HepG2 (cell line): ENCODE measurements at regions not wholly inside any gene's neighbourhood (a gene's known extent, or its start where the extent isn't known, plus 50 kb on each side); places are given as distances from the start of the nearest gene placed in this dataset.

Experiments
- ATAC-seq: fragments of 200-7000 bp; cut with Tn5 transposase; 3 replicates; pipeline ENCODE4 v1.9.1; 2020; ENCODE audit warnings: mild to moderate bottlenecking, moderate library complexity
- BruUV-seq: library from RNA; stranded (reverse); fragments of 400-500 nt; replicated peaks from 2 replicates; lab custom pipeline; 2021; lab: Mats Ljungman, UMichigan
- CTCF ChIA-PET: fragments of 300-600 bp; formaldehyde crosslinking; extraction: SDS; loops from one replicate; lab custom pipeline; 2021; ENCODE audit warnings: low total read pairs, inconsistent platforms, low intra/inter-chr PET ratio; lab: Yijun Ruan, JAX
- POLR2A ChIA-PET: fragments of 350-600 bp; sonication (Branson Sonifier 250); formaldehyde crosslinking; loops from one replicate; lab custom pipeline; 2020; ENCODE audit warnings: antibody characterized with exemption, inconsistent platforms; lab: Yijun Ruan, JAX
- DNase-seq: peaks from one replicate; pipeline ENCODE4 v3.0.0-alpha.2; 2015; ENCODE audit warnings: low spot score
- FAIRE-seq: peaks from 3 replicates; lab custom pipeline; 2011; peaks lifted over from hg19 to GRCh38; lab: Jason Lieb, UNC
- H2AFZ ChIP-seq: one replicate; pipeline ENCODE4 v1.6.1; 2011; ENCODE audit warnings: low read length, inconsistent platforms
- H3K27ac ChIP-seq: fragments of 300-600 bp; 3 replicates; pipeline ENCODE4 v1.8.0; 2011; ENCODE audit warnings: mixed run types, mild to moderate bottlenecking, mixed read lengths, low read length, inconsistent platforms; ENCODE audit not compliant: insufficient read depth; ENCODE audit errors: extremely low read length
- H3K27me3 ChIP-seq, 2 experiments: fragments of 200-600 bp in 1 of 2; 2 replicates in 1 of 2; 3 replicates in 1 of 2; pipeline versions ENCODE4 v1.6.0 to v1.8.0; 2011; ENCODE audit warnings: low read length in 2 of 2, mild to moderate bottlenecking in 2 of 2, moderate library complexity in 2 of 2, inconsistent platforms in 1 of 2; ENCODE audit not compliant: insufficient read depth in 2 of 2, control insufficient read depth in 1 of 2
- H3K36me3 ChIP-seq, 2 experiments: fragments of 200-600 bp in 1 of 2; replicated peaks in 1 of 2; 2 replicates in 1 of 2; 3 replicates in 1 of 2; pipeline versions ENCODE4 v1.5.1 to v1.8.0; 2011; ENCODE audit warnings: low read length in 2 of 2, inconsistent platforms in 1 of 2; ENCODE audit not compliant: insufficient read depth in 2 of 2, control insufficient read depth in 1 of 2
- H3K4me1 ChIP-seq: 2 replicates; pipeline ENCODE4 v1.5.1; 2012; ENCODE audit warnings: low read length, inconsistent platforms; ENCODE audit not compliant: insufficient read depth
- H3K4me2 ChIP-seq: 2 replicates; pipeline ENCODE4 v1.6.0; 2011; ENCODE audit warnings: low read depth, low read length, inconsistent platforms
- H3K4me3 ChIP-seq, 3 experiments: fragments of 200-600 bp in 1 of 3; sonication (generic), shearing (Covaris generic) in 1 of 3; replicated peaks in 1 of 3; 2 replicates each; pipeline ENCODE4 v1.5.1; 2011 to 2016; ENCODE audit warnings: low read length in 3 of 3, inconsistent platforms in 2 of 3, low read depth in 2 of 3, mild to moderate bottlenecking in 2 of 3, control low read depth in 1 of 3, mixed read lengths in 1 of 3; ENCODE audit not compliant: insufficient read depth in 1 of 3
- H3K79me2 ChIP-seq: one replicate; pipeline ENCODE4 v1.6.1; 2011; ENCODE audit warnings: low read length, inconsistent platforms; ENCODE audit not compliant: insufficient read depth
- H3K9ac ChIP-seq: 2 replicates; pipeline ENCODE4 v1.6.0; 2011; ENCODE audit warnings: mild to moderate bottlenecking, low read depth, low read length, inconsistent platforms; ENCODE audit not compliant: insufficient read depth
- H3K9me3 ChIP-seq: 2 replicates; pipeline ENCODE4 v1.5.1; 2012; ENCODE audit warnings: mild to moderate bottlenecking, low read length
- H4K20me1 ChIP-seq: 2 replicates; pipeline ENCODE4 v1.6.0; 2011; ENCODE audit warnings: inconsistent platforms, mild to moderate bottlenecking, low read length, moderate library complexity; ENCODE audit not compliant: insufficient read depth
- ATF2 ChIP-seq: sonication (generic); formaldehyde crosslinking; IDR thresholded peaks from 2 replicates; pipeline ENCODE4 v1.4.0; 2020; ENCODE audit warnings: missing genetic modification reagents
- DPF2 ChIP-seq: sonication (generic); formaldehyde crosslinking; IDR thresholded peaks from 2 replicates; pipeline ENCODE4 v1.4.0; 2020; ENCODE audit warnings: mild to moderate bottlenecking, low read depth, missing genetic modification reagents, borderline replicate concordance
- E2F2 ChIP-seq: sonication (generic); formaldehyde crosslinking; IDR thresholded peaks from 2 replicates; pipeline ENCODE4 v1.4.0; 2020; ENCODE audit warnings: missing genetic modification reagents, borderline replicate concordance
- KLF11 ChIP-seq: IDR thresholded peaks from 2 replicates; pipeline ENCODE4 v1.6.1; 2016; ENCODE audit warnings: missing compliant biosample characterization
- KLF9 ChIP-seq: IDR thresholded peaks from 2 replicates; pipeline ENCODE4 v1.6.1; 2016; ENCODE audit warnings: low read depth
- MEIS1 ChIP-seq: sonication (generic); formaldehyde crosslinking; IDR thresholded peaks from 2 replicates; pipeline ENCODE4 v1.9.0; 2021; ENCODE audit warnings: mild to moderate bottlenecking, missing genetic modification reagents, moderate library complexity, borderline replicate concordance
- PLRG1 ChIP-seq: fragments of 450-650 bp; conservative IDR thresholded peaks from 2 replicates; pipeline ENCODE4 v1.6.1; 2016
- POGK ChIP-seq: sonication (generic); formaldehyde crosslinking; conservative IDR thresholded peaks from 2 replicates; pipeline ENCODE4 v1.8.0; 2022; ENCODE audit warnings: mild to moderate bottlenecking, moderate library complexity, missing genetic modification reagents
- STAT6 ChIP-seq: sonication (generic); formaldehyde crosslinking; IDR thresholded peaks from 2 replicates; pipeline ENCODE4 v1.4.0; 2020; ENCODE audit warnings: missing genetic modification reagents, mild to moderate bottlenecking, borderline replicate concordance
- TERF1 ChIP-seq: sonication (generic); formaldehyde crosslinking; IDR thresholded peaks from 2 replicates; pipeline ENCODE4 v1.8.0; 2022; ENCODE audit warnings: mild to moderate bottlenecking, missing genetic modification reagents, moderate library complexity
- ZC3H4 ChIP-seq: sonication (generic); formaldehyde crosslinking; IDR thresholded peaks from 2 replicates; pipeline ENCODE4 v1.4.0; 2020; ENCODE audit warnings: missing genetic modification reagents, borderline replicate concordance
- ZMAT5 ChIP-seq: sonication (generic); formaldehyde crosslinking; IDR thresholded peaks from 2 replicates; pipeline ENCODE4 v1.5.0; 2020; ENCODE audit warnings: mild to moderate bottlenecking, low read depth, missing genetic modification reagents, borderline replicate concordance
- ZNF12 ChIP-seq: sonication (generic); formaldehyde crosslinking; IDR thresholded peaks from 2 replicates; pipeline ENCODE4 v1.5.0; 2020; ENCODE audit warnings: missing genetic modification reagents
- ZNF333 ChIP-seq: sonication (generic); formaldehyde crosslinking; IDR thresholded peaks from 2 replicates; pipeline ENCODE4 v1.4.0; 2020; ENCODE audit warnings: mild to moderate bottlenecking, missing genetic modification reagents, borderline replicate concordance
- WGBS: methylation state at CpG from one replicate; pipeline ENCODE4 v1.1.6; 2017; ENCODE audit warnings: low lambda C conversion rate; 5-methylcytosine and 5-hydroxymethylcytosine counted together
- in situ Hi-C: cut with HindIII; loops from 2 replicates; pipeline ENCODE4 v1.10.0; 2017; ENCODE audit warnings: low pct_unique_long_range_greater_than_20kb; ENCODE audit not compliant: extremely low pct_ligation_motif_present
- intact Hi-C: fragments of 100-400 bp; cut with micrococcal nuclease; formaldehyde crosslinking; loops from one replicate; pipeline ENCODE4 v1.10.0; 2022; ENCODE audit not compliant: unreplicated experiment

GRCh38 chr1:58000116-58000515, 546.4 kb downstream of the OMA1 start (continued):
- no peak for TF ChIP-seq POGK (CRISPR knock-in tag)

GRCh38 chr1:57996400-57996799, 550.1 kb downstream of the OMA1 start:
- Histone ChIP-seq H2AFZ (no peak overlapping the region), H3K27me3 (no peaks in the 10 kb centered on the region), H3K79me2 (no peaks in the 10 kb centered on the region), H3K36me3 (no peaks in the 10 kb centered on the region), H3K4me1 (no peaks in the 10 kb centered on the region), H3K4me2 (no peak overlapping the region), H3K4me3 (no peak overlapping the region), H4K20me1 (no peaks in the 10 kb centered on the region), H3K27ac (no peak overlapping the region), H3K9ac (no peak overlapping the region), H3K9me3 (no peaks in the 10 kb centered on the region)
- intact Hi-C loops (no loop called here), in situ Hi-C loops (no loop called here)
- ChIA-PET CTCF (no interaction called here), POLR2A (no interaction called here)
- no TSS peak for BruUV-seq
- DNase-seq, result no peak
- FAIRE-seq, result no peak
- ATAC-seq, result no peak
- 42% methylated on average over 2 of the region's 2 CpGs for WGBS
- TF ChIP-seq TERF1 (CRISPR knock-in tag), result no peak
- TF ChIP-seq PLRG1, result no peak
- no peak for TF ChIP-seq KLF11
- TF ChIP-seq E2F2, result no peak
- TF ChIP-seq STAT6 (CRISPR knock-in tag), result no peak
- no peak for TF ChIP-seq ATF2 (CRISPR knock-in tag)
- TF ChIP-seq MEIS1 (CRISPR knock-in tag), result no peak
- TF ChIP-seq ZNF12 (CRISPR knock-in tag), result no peak
- no peak for TF ChIP-seq ZNF333 (CRISPR knock-in tag)
- TF ChIP-seq ZMAT5 (CRISPR knock-in tag), result no peak
- no peak for TF ChIP-seq KLF9 (CRISPR knock-in tag)
- no peak for TF ChIP-seq ZC3H4
- no peak for TF ChIP-seq DPF2
